Astrocyte (in vitro differentiated cells and primary cell): ENCODE measurements at regions not wholly inside any gene's neighbourhood (a gene's known extent, or its start where the extent isn't known, plus 50 kb on each side); places are given as distances from the start of the nearest gene placed in this dataset.

Source experiments
- CTCF ChIP-seq: IDR thresholded peaks from 2 replicates; pipeline ENCODE4 v1.5.1; 2011; ENCODE audit warnings: low read depth, mild to moderate bottlenecking, inconsistent platforms, low read length, moderate library complexity; ENCODE audit not compliant: insufficient read depth
- EZH2 ChIP-seq: IDR thresholded peaks from 2 replicates; pipeline ENCODE4 v1.6.1; 2012; ENCODE audit warnings: mild to moderate bottlenecking, low read length, inconsistent platforms; ENCODE audit not compliant: insufficient read depth

- TF ChIP-seq CTCF (no peak), EZH2 (no peak)
Measured at GRCh38 chr3:165504554-165504953, 308.4 kb upstream of the SLITRK3 start.
